Endodermal cell (in vitro differentiated cells): ENCODE measurements at regions not wholly inside any gene's neighbourhood (a gene's known extent, or its start where the extent isn't known, plus 50 kb on each side); places are given as distances from the start of the nearest gene placed in this dataset.

ENCODE experiments used
- DNase-seq: peaks from one replicate; pipeline ENCODE4 v3.0.0-alpha.2; 2017
- H3K27ac ChIP-seq: 2 replicates; pipeline ENCODE4 v1.5.1; 2013; ENCODE audit warnings: mild to moderate bottlenecking, low read depth, low read length, moderate library complexity
- H3K27me3 ChIP-seq: 2 replicates; pipeline ENCODE4 v1.6.1; 2013; ENCODE audit warnings: mild to moderate bottlenecking, low read length, moderate library complexity; ENCODE audit not compliant: insufficient read depth, control insufficient read depth, poor library complexity, severe bottlenecking
- H3K36me3 ChIP-seq: 2 replicates; pipeline ENCODE4 v1.7.0; 2013; ENCODE audit warnings: mild to moderate bottlenecking, low read length, moderate library complexity; ENCODE audit not compliant: control insufficient read depth, insufficient read depth
- H3K4me1 ChIP-seq: one replicate; pipeline ENCODE4 v1.7.0; 2013; ENCODE audit warnings: low read length; ENCODE audit not compliant: control insufficient read depth, insufficient read depth
- H3K4me3 ChIP-seq: 2 replicates; pipeline ENCODE4 v1.5.1; 2013; ENCODE audit warnings: mild to moderate bottlenecking, low read length, moderate library complexity
- H3K9ac ChIP-seq: 2 replicates; pipeline ENCODE4 v1.6.1; 2013; ENCODE audit warnings: mild to moderate bottlenecking, low read length, moderate library complexity; ENCODE audit not compliant: poor library complexity, severe bottlenecking; ENCODE audit errors: extremely low read depth
- H3K9me3 ChIP-seq: 2 replicates; pipeline ENCODE4 v1.6.1; 2013; ENCODE audit warnings: mild to moderate bottlenecking, low read length, moderate library complexity; ENCODE audit not compliant: control insufficient read depth
- H3K27ac Mint-ChIP-seq: 2 replicates; pipeline ENCODE4 v1.8.0; 2020; ENCODE audit warnings: mixed read lengths
- H3K27me3 Mint-ChIP-seq: 2 replicates; pipeline ENCODE4 v1.8.0; 2021; ENCODE audit warnings: mild to moderate bottlenecking, mixed read lengths; ENCODE audit not compliant: insufficient read depth
- H3K36me3 Mint-ChIP-seq: 2 replicates; pipeline ENCODE4 v1.8.0; 2020; ENCODE audit warnings: low read depth, mixed read lengths
- H3K4me1 Mint-ChIP-seq: 2 replicates; pipeline ENCODE4 v1.8.0; 2020; ENCODE audit warnings: mixed read lengths
- H3K4me3 Mint-ChIP-seq: 2 replicates; pipeline ENCODE4 v1.8.0; 2020; ENCODE audit warnings: mild to moderate bottlenecking, moderate library complexity, mixed read lengths
- H3K9me3 Mint-ChIP-seq: 2 replicates; pipeline ENCODE4 v1.8.0; 2020; ENCODE audit warnings: mild to moderate bottlenecking, mixed read lengths
- CTCF ChIP-seq: fragments of 200-600 bp; sonication (generic); conservative IDR thresholded peaks from 2 replicates; pipeline ENCODE4 v1.5.0; 2021; ENCODE audit warnings: antibody characterized with exemption, mild to moderate bottlenecking
- WGBS, 2 experiments: methylation state at CpG; one replicate each; pipeline versions ENCODE4 v1.1.5 to v1.1.7; 2013; ENCODE audit warnings: missing lambda C conversion rate in 2 of 2, mixed read lengths in 1 of 2; ENCODE audit not compliant: insufficient coverage in 1 of 2, insufficient read length in 1 of 2; 5-methylcytosine and 5-hydroxymethylcytosine counted together

DNA sequence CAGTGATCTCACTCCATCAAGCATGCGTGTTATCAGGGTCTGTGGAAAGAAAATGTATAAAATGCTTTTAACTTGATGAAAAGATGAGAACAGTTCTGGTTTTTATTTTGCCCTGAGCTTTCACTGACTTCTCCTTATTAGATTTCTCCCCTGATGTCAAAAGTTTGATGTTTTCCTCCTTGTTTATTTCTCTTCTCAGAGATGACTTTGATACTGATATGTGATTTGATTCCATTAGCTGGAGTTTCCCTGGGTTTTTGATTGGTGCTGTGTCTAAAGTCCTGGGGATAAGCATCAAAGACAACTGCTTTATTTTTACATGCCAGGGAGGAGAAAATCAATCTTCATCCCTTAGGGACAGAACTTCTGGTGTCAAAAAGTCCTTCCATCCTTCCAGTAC lies 510.0 kb downstream of the KCTD16 start:
- H3K9me3 Mint-ChIP-seq, result peaks cover 6% of the 10 kb centered on the region

GRCh38 chr5:144671066-144671465 lies 500.4 kb downstream of the KCTD16 start:
- Histone ChIP-seq H3K36me3 (no peaks in the 10 kb centered on the region), H3K9me3 (no peaks in the 10 kb centered on the region), H3K27me3 (no peaks in the 10 kb centered on the region), H3K9ac (no peak overlapping the region), H3K4me3 (no peak overlapping the region), H3K27ac (no peak overlapping the region), H3K4me1 (no peaks in the 10 kb centered on the region)
- no peaks in the 10 kb centered on the region for H3K27me3 Mint-ChIP-seq
- H3K36me3 Mint-ChIP-seq, result no peaks in the 10 kb centered on the region
- DNase-seq, result no peak
- H3K4me3 Mint-ChIP-seq, result no peak overlapping the region
- no peak for TF ChIP-seq CTCF
- no peak overlapping the region for H3K27ac Mint-ChIP-seq
- no peaks in the 10 kb centered on the region for H3K9me3 Mint-ChIP-seq
- no peaks in the 10 kb centered on the region for H3K4me1 Mint-ChIP-seq
- no CpG with 5 or more reads among the region's 1 CpG for whole genome bisulfite sequencing, 2 experiments

More for the DNA sequence above, 510.0 kb downstream of the KCTD16 start:
- no peaks in the 10 kb centered on the region for H3K27me3 ChIP-seq
- no peaks in the 10 kb centered on the region for H3K27me3 Mint-ChIP-seq
- no peaks in the 10 kb centered on the region for H3K36me3 Mint-ChIP-seq
- no peak overlapping the region for H3K4me3 Mint-ChIP-seq
- no peak for DNase-seq
- H3K4me3 ChIP-seq, result no peak overlapping the region
- no peaks in the 10 kb centered on the region for H3K4me1 ChIP-seq
- no peak overlapping the region for H3K9ac ChIP-seq
- H3K27ac ChIP-seq, result no peak overlapping the region
- H3K27ac Mint-ChIP-seq, result no peak overlapping the region
- TF ChIP-seq CTCF, result no peak
- H3K36me3 ChIP-seq, result peaks cover 17% of the 10 kb centered on the region
- peaks cover 3% of the 10 kb centered on the region for H3K4me1 Mint-ChIP-seq
- WGBS, 2 experiments, result 100% methylated on average over 1 of the region's 1 CpG; no CpG with 5 or more reads in 1 of the 2 experiments
- H3K9me3 ChIP-seq, result peaks cover 17% of the 10 kb centered on the region

- Mint-ChIP-seq H3K4me3 (no peak overlapping the region), H3K4me1 (peaks cover 15% of the 10 kb centered on the region), H3K36me3 (peaks cover 3% of the 10 kb centered on the region), H3K9me3 (no peaks in the 10 kb centered on the region), H3K27ac (no peak overlapping the region), H3K27me3 (no peaks in the 10 kb centered on the region)
- H3K9me3 ChIP-seq, result no peaks in the 10 kb centered on the region
- H3K4me1 ChIP-seq, result peaks cover 2% of the 10 kb centered on the region
- WGBS, 2 experiments, result 95 to 100% methylated on average over 1 of the region's 2 CpGs
- no peak for TF ChIP-seq CTCF
- no peak overlapping the region for H3K9ac ChIP-seq
- no peak overlapping the region for H3K27ac ChIP-seq
- no peak overlapping the region for H3K4me3 ChIP-seq
- peaks cover 4% of the 10 kb centered on the region for H3K36me3 ChIP-seq
- H3K27me3 ChIP-seq, result no peaks in the 10 kb centered on the region
- DNase-seq, result no peak
Observed at GRCh38 chr5:144659634-144660227, 489.1 kb downstream of the KCTD16 start.
